Body of pancreas (tissue), 4 donors: ENCODE measurements at regions not wholly inside any gene's neighbourhood (a gene's known extent, or its start where the extent isn't known, plus 50 kb on each side); places are given as distances from the start of the nearest gene placed in this dataset.

ENCODE experiments used
- ATAC-seq: fragments of 150-250 bp; one replicate; pipeline ENCODE4 v1.9.1; 2016
- DNase-seq, 4 donors: peaks; one replicate each; pipeline ENCODE4 v3.0.0-alpha.2; 2019
- H3K27ac ChIP-seq, 4 donors: fragments of 200-600 bp; sonication (generic); 1 replicate in 3 of 4; 2 replicates in 1 of 4; pipeline versions ENCODE4 v1.5.1 to v1.6.1; 2016 to 2019; ENCODE audit warnings: mild to moderate bottlenecking in 1 of 4, mixed read lengths in 1 of 4, moderate library complexity in 1 of 4
- H3K27me3 ChIP-seq, 2 donors: fragments of 200-600 bp; sonication (generic); one replicate each; pipeline ENCODE4 v1.6.0; 2016; ENCODE audit warnings: mild to moderate bottlenecking in 1 of 2
- H3K36me3 ChIP-seq, 2 donors: fragments of 200-600 bp; sonication (generic); replicated peaks in 1 of 2; 2 replicates each; pipeline ENCODE4 v1.5.1; 2016; ENCODE audit warnings: low read depth in 2 of 2; ENCODE audit not compliant: insufficient read depth in 1 of 2
- H3K4me1 ChIP-seq: fragments of 200-600 bp; sonication (generic); one replicate; pipeline ENCODE4 v1.6.0; 2016
- H3K4me3 ChIP-seq, 2 donors: fragments of 200-600 bp; sonication (generic); 1 replicate in 1 of 2; 2 replicates in 1 of 2; pipeline ENCODE4 v1.5.1; 2016 to 2019
- H3K9me3 ChIP-seq, 3 donors: fragments of 200-600 bp; sonication (generic); 1 replicate in 2 of 3; 2 replicates in 1 of 3; pipeline ENCODE4 v1.5.1; 2016
- POLR2A ChIP-seq, 3 donors: fragments of 450-650 bp; IDR thresholded peaks; one replicate each; pipeline ENCODE4 v1.6.1; 2016; ENCODE audit warnings: antibody characterized with exemption in 3 of 3, mild to moderate bottlenecking in 2 of 3
- WGBS, 2 donors: methylation state at CpG; one replicate each; pipeline ENCODE4 v1.1.5; 2017; 5-methylcytosine and 5-hydroxymethylcytosine counted together
- intact Hi-C: fragments of 100-400 bp; cut with DNase I; formaldehyde crosslinking; loops from one replicate; pipeline ENCODE4 v1.15.1; 2023
- TF ChIP-seq, protein P1 (sequence below), 7 experiments: fragments of 450-650 bp in 4 of 7; fragments of 200-600 bp in 3 of 7; sonication (generic) in 3 of 7; IDR thresholded peaks; one replicate each; pipeline ENCODE4 v1.5.1; 2016 to 2019; ENCODE audit warnings: antibody characterized with exemption in 7 of 7

DNA sequence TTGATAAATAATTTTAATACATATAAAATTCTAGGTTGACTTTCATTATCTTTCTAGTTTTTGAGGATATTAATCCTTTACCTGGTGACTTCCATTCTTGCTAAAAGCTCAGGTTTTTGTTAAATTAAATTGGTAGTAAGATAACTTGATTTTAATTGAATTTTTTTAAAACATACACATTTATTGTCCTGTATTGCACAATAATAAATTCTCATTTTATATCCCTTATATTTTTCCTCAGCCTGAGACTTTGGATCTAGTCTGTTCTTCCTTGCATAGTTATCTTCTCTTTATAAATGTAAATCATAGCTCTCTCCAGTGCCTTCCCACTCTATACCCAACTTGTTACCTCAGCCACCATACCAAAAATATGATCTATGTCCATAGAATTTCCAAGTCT lies 212.9 kb upstream of the CNTNAP2 start:
- Histone ChIP-seq H3K4me3 (no peak overlapping the region), H3K36me3 (no peaks in the 10 kb centered on the region), H3K9me3 (no peaks in the 10 kb centered on the region), H3K27me3 (no peaks in the 10 kb centered on the region), H3K27ac (no peak overlapping the region), H3K4me1 (no peaks in the 10 kb centered on the region)
- DNase-seq (no peak), ATAC-seq (no peak)
- TF ChIP-seq POLR2A (IDR thresholded peaks at IDR 0.05), result no peak
- TF ChIP-seq, protein P1, sequence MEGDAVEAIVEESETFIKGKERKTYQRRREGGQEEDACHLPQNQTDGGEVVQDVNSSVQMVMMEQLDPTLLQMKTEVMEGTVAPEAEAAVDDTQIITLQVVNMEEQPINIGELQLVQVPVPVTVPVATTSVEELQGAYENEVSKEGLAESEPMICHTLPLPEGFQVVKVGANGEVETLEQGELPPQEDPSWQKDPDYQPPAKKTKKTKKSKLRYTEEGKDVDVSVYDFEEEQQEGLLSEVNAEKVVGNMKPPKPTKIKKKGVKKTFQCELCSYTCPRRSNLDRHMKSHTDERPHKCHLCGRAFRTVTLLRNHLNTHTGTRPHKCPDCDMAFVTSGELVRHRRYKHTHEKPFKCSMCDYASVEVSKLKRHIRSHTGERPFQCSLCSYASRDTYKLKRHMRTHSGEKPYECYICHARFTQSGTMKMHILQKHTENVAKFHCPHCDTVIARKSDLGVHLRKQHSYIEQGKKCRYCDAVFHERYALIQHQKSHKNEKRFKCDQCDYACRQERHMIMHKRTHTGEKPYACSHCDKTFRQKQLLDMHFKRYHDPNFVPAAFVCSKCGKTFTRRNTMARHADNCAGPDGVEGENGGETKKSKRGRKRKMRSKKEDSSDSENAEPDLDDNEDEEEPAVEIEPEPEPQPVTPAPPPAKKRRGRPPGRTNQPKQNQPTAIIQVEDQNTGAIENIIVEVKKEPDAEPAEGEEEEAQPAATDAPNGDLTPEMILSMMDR (IDR thresholded peaks at IDR 0.05), result no peak
- intact Hi-C loops, result no loop called here

DNA sequence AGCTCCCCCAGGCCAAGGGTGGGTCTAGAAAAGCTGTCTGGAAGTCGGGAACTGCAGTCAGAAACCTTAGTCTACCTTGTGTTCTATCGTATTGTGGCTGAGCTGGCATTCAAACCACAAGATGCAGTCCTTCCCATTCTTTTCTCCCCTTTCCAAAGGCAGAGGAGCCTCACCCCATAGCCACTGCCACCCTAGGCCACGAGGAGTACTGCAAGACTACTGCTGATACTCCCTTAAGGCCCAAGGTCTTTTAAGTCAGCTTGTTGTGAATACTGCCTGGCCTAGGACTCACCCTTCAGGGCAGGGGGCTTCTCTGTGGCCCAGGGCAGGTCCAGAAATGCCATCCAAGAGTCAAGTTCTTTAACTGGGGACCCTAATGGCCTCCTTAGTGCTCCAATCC lies 214.5 kb upstream of the CNTNAP2 start:
- TF ChIP-seq POLR2A (IDR thresholded peaks at IDR 0.05), result no peak
- TF ChIP-seq, protein P1 (IDR thresholded peaks at IDR 0.05), result no peak
- WGBS, 2 donors, result 35 to 38% methylated on average over 3 of the region's 3 CpGs
- H3K36me3 ChIP-seq, result no peaks in the 10 kb centered on the region
- DNase-seq (no peak), ATAC-seq (no peak)
- H3K4me3 ChIP-seq, result no peak overlapping the region
- intact Hi-C loops, result no loop called here
- no peak overlapping the region for H3K27ac ChIP-seq
- H3K27me3 ChIP-seq, result no peaks in the 10 kb centered on the region
- no peaks in the 10 kb centered on the region for H3K9me3 ChIP-seq
- no peaks in the 10 kb centered on the region for H3K4me1 ChIP-seq

DNA sequence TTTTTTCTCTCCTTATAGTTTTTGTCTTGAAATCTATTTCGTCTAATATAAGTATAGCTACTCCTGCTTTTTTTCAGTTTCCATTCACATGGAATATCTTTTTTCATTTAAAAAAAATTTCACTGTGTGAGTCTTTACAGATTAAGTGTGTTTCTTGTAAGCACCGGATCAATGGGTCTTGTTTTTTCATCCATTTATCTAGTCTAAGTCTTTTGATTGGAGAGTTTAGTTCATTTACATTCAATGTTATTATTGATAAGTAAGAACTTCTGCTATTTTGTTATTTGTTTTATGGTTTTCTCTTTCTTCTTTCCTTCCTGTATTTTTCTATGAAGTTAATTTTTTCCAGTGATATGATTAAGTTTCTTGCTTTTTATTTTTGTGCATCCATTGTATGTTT lies 216.7 kb upstream of the CNTNAP2 start:
- intact Hi-C loops, result no loop called here
- Histone ChIP-seq H3K36me3 (no peaks in the 10 kb centered on the region), H3K27ac (no peak overlapping the region), H3K4me3 (no peak overlapping the region), H3K9me3 (no peaks in the 10 kb centered on the region), H3K27me3 (no peaks in the 10 kb centered on the region), H3K4me1 (no peaks in the 10 kb centered on the region)
- TF ChIP-seq, protein P1 (IDR thresholded peaks at IDR 0.05), result no peak
- TF ChIP-seq POLR2A (IDR thresholded peaks at IDR 0.05), result no peak
- no peak for DNase-seq
- 52 to 55% methylated on average over 2 of the region's 2 CpGs for WGBS, 2 donors
- no peak for ATAC-seq

DNA sequence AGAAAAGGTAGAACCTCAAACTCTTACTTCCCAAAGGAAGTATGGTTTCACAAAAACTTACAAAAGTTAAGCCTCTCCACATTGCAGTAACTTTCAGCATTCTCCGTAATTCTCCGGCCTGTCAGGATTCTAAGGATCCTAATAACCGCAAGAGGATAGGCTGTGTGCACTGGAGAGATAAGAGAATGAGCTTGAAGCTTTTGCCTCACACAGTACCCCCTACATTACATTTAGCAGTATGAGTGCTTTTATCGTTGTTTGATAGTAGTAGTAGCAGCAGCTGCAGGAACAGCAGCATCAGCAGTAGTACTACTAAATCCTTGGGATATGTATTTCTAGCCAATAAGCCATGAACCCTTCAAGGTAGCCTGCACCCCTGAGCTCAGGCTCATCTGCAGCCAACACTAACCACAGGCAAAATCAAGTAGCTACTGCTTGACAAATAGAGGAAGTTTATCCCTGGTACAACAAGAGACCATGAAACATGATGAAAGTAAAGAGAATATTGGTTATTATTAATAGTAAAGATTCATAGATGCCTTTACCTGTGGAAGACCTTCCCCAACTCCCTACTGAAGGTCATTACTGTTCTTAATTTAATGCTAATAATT lies 222.6 kb upstream of the CNTNAP2 start:
- TF ChIP-seq, protein P1 (IDR thresholded peaks at IDR 0.05), result no peak
- no peak for TF ChIP-seq POLR2A (IDR thresholded peaks at IDR 0.05)
- intact Hi-C loops, result no loop called here
- H3K4me3 ChIP-seq, result no peak overlapping the region
- no peak for ATAC-seq
- no peak overlapping the region for H3K27ac ChIP-seq
- WGBS, 2 donors, result 68 to 85% methylated on average over 4 of the region's 4 CpGs
- DNase-seq, result no peak
- no peaks in the 10 kb centered on the region for H3K4me1 ChIP-seq
- no peaks in the 10 kb centered on the region for H3K27me3 ChIP-seq
- H3K9me3 ChIP-seq, result no peaks in the 10 kb centered on the region
- H3K36me3 ChIP-seq, result no peaks in the 10 kb centered on the region

DNA sequence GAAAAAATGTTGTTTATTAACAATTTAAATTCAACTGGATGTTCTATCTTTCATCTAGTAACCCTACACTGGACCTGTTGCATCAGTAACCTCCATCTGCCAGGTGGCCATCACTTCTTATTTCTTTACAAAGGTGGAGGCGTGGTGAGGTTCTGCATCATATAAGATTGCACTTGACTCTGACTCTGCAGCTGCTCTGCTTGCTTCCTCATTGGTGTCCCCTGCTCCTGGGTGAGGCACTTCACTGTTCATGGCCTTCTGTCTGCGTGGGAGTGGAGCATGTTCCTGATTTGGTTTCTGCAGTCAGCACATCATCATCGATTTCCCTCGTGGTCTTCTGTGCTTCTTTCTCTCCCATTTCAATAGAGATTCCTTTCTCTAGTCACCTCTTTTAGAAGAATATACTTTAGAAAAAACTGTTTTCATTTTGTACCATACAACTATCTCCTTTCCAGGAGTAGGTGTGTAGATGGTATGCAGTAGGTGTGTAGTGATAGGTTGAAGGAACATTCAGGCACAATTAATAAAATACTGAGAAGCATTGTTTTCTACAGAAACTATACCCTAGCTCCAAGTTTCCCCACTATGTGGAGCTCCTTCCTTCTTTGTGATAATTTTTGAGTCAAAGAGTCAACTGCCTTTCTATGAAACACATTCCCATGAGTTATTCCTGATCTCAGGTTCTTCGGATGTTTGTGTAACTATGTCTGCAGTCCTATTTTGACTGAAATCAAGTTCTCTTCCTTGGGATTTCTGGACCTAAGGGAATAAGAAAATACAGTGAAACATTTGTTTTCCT lies 231.7 kb upstream of the CNTNAP2 start:
- Histone ChIP-seq H3K27ac (no peak overlapping the region), H3K4me1 (no peaks in the 10 kb centered on the region), H3K9me3 (no peaks in the 10 kb centered on the region), H3K27me3 (no peaks in the 10 kb centered on the region), H3K36me3 (no peaks in the 10 kb centered on the region), H3K4me3 (no peak overlapping the region)
- no peak for ATAC-seq
- no peak for DNase-seq
- no peak for TF ChIP-seq POLR2A (IDR thresholded peaks at IDR 0.05)
- TF ChIP-seq, protein P1 (IDR thresholded peaks at IDR 0.05), result no peak
- WGBS, 2 donors, result 58 to 60% methylated on average over 5 of the region's 5 CpGs
- intact Hi-C loops, result no loop called here
